ENCODE measurements at regions not wholly inside any gene's neighbourhood (a gene's known extent, or its start where the extent isn't known, plus 50 kb on each side); places are given as distances from the start of the nearest gene placed in this dataset.

DNA sequence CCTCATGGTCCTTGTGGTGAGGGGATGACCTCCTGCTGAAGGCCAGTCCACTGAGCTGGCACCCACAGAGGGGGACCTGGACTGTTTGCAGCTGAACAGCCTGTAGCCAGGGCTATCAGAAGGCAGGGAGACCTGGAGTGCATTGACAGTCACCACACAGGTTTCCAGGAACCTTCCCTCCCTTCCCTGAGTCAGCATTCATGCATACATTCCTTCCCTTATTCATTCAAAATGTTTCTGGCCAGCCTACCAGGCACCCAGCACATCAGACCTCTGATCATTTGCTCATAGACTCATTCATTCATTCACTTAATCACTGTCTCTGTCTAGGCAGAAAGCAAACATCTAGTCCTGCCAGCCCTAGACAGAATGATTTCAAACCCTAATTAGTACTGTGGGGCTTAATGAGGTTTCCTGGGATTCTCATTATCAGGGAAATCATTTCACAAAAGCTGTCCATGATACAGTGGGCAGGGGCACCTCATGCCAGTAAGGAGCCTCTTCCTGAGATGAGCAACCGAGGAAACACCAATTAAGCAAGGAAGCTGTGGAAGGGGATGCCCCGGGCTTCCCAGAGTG lies 110.1 kb upstream of the PPP1R26 start:
- Mint-ChIP-seq H3K36me3 (ENCODE audit: low read depth, unreplicated experiment) (no peaks in the 10 kb centered on the region), H3K27me3 (ENCODE audit: unreplicated experiment) (peaks cover 4% of the 10 kb centered on the region), H3K9me3 (ENCODE audit: unreplicated experiment) (no peaks in the 10 kb centered on the region), H3K4me1 (ENCODE audit: unreplicated experiment) (no peaks in the 10 kb centered on the region), H3K27ac (ENCODE audit: unreplicated experiment) (no peak overlapping the region), H3K4me3 (ENCODE audit: unreplicated experiment) (no peak overlapping the region)
- DNase-seq (ENCODE audit: low spot score): no peak
- TF ChIP-seq, protein P1, sequence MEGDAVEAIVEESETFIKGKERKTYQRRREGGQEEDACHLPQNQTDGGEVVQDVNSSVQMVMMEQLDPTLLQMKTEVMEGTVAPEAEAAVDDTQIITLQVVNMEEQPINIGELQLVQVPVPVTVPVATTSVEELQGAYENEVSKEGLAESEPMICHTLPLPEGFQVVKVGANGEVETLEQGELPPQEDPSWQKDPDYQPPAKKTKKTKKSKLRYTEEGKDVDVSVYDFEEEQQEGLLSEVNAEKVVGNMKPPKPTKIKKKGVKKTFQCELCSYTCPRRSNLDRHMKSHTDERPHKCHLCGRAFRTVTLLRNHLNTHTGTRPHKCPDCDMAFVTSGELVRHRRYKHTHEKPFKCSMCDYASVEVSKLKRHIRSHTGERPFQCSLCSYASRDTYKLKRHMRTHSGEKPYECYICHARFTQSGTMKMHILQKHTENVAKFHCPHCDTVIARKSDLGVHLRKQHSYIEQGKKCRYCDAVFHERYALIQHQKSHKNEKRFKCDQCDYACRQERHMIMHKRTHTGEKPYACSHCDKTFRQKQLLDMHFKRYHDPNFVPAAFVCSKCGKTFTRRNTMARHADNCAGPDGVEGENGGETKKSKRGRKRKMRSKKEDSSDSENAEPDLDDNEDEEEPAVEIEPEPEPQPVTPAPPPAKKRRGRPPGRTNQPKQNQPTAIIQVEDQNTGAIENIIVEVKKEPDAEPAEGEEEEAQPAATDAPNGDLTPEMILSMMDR (IDR thresholded peaks at IDR 0.05; ENCODE audit: unreplicated experiment): no peak

DNA sequence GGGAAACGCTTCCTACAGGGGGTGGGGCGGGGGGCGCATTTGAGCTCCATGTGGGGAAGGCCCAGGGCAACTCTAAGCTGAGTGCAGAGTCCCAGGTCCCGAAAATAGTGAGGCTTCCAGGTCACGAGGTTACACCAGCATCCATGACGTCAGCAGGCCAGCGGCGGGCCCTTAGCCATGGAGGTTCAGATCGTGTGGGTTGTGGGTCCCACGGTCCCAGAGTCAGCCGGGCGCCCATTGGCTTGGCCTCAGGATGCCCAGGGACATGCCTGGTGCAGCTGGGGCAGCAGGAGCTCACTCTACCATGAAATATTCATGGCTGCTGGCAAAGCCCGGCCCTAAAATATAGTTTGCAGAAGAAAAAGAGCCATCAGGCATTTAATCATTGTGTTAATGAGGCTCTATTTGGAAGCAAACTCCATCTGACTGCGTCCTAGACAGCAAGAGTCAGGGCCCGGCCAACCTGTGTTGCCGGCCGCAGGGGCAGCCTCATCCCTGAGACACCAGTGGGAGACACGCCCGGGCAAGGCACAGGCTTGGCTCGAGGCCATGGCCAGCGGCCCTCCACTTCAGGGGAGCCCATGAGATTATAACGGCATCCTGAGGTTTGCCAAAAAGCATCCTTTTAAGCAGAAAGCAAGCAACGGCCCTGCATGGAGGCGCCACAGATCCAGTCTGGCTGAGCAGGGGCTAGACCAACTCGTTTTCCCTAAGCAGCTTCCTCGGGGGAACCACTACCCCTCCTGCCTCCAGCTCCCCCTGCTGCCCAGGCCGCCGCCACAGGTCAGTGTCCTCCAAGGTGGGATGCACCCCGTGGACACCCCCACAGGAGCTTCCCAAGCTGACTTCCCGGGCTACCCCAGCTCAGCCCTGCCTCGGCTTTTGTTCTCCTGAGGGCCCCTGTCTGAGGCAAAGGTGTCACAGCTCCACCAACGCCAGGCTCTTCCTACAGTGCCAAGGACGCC lies 108.9 kb upstream of the PPP1R26 start:
- DNase-seq (ENCODE audit: low spot score): no peak
- Mint-ChIP-seq H3K4me3 (ENCODE audit: unreplicated experiment) (no peak overlapping the region), H3K36me3 (ENCODE audit: low read depth, unreplicated experiment) (no peaks in the 10 kb centered on the region), H3K9me3 (ENCODE audit: unreplicated experiment) (no peaks in the 10 kb centered on the region), H3K27ac (ENCODE audit: unreplicated experiment) (no peak overlapping the region), H3K4me1 (ENCODE audit: unreplicated experiment) (no peaks in the 10 kb centered on the region), H3K27me3 (ENCODE audit: unreplicated experiment) (peaks cover 4% of the 10 kb centered on the region)
- TF ChIP-seq, protein P1 (IDR thresholded peaks at IDR 0.05; ENCODE audit: unreplicated experiment): no peak

DNA sequence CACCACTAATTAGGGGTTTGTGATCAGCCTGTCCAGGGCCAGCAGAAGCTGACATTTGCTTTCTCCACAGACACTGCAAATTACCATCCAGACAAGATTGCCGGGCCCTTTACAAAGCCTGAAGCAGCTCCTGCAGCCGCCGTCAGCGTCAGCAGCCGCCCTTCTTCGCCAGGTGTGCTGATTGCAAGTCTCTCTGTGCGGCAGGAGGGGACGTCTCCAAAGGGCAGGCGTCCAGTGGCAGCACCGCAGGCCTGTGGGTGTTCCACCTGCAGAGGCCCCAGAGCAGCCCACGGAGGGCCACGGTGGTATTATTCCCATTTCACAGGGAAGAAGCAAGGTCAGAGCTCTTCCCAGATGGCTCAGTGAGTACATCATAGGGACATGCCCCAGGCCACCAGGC lies 108.0 kb upstream of the PPP1R26 start:
- H3K36me3 Mint-ChIP-seq (ENCODE audit: low read depth, unreplicated experiment): no peaks in the 10 kb centered on the region

DNA sequence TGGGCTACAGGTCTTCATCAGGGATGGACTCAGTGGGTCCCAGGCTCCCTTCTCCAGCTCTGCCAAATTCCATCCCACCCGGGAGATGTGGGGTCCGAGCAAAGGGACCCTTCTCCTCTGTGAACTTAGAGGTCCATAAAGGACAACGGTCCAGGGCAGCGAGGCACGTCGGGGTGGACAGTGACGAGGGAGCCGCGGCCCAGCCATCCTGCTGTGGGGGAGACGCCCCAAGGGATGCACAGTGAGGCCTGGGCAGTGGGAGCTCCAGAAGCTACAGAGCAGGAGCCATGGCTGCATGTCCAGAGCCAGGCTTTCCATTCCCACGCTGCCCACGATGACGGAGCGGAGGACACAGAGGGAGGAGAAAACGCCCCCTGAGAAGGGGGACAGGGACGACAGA lies 107.5 kb upstream of the PPP1R26 start:
- DNase-seq (ENCODE audit: low spot score): no peak
- no peaks in the 10 kb centered on the region for H3K36me3 Mint-ChIP-seq (ENCODE audit: low read depth, unreplicated experiment)
- no peaks in the 10 kb centered on the region for H3K9me3 Mint-ChIP-seq (ENCODE audit: unreplicated experiment)
- H3K4me1 Mint-ChIP-seq (ENCODE audit: unreplicated experiment): no peaks in the 10 kb centered on the region
- H3K27ac Mint-ChIP-seq (ENCODE audit: unreplicated experiment): no peak overlapping the region
- H3K27me3 Mint-ChIP-seq (ENCODE audit: unreplicated experiment): peaks cover 4% of the 10 kb centered on the region
- TF ChIP-seq, protein P1 (IDR thresholded peaks at IDR 0.05; ENCODE audit: unreplicated experiment): no peak
- H3K4me3 Mint-ChIP-seq (ENCODE audit: unreplicated experiment): no peak overlapping the region

More for the DNA sequence above, 108.0 kb upstream of the PPP1R26 start:
- Mint-ChIP-seq H3K4me1 (ENCODE audit: unreplicated experiment) (no peaks in the 10 kb centered on the region), H3K27ac (ENCODE audit: unreplicated experiment) (no peak overlapping the region), H3K27me3 (ENCODE audit: unreplicated experiment) (peaks cover 4% of the 10 kb centered on the region), H3K4me3 (ENCODE audit: unreplicated experiment) (no peak overlapping the region), H3K9me3 (ENCODE audit: unreplicated experiment) (no peaks in the 10 kb centered on the region)
- TF ChIP-seq, protein P1 (IDR thresholded peaks at IDR 0.05; ENCODE audit: unreplicated experiment): no peak
- no peak for DNase-seq (ENCODE audit: low spot score)

DNA sequence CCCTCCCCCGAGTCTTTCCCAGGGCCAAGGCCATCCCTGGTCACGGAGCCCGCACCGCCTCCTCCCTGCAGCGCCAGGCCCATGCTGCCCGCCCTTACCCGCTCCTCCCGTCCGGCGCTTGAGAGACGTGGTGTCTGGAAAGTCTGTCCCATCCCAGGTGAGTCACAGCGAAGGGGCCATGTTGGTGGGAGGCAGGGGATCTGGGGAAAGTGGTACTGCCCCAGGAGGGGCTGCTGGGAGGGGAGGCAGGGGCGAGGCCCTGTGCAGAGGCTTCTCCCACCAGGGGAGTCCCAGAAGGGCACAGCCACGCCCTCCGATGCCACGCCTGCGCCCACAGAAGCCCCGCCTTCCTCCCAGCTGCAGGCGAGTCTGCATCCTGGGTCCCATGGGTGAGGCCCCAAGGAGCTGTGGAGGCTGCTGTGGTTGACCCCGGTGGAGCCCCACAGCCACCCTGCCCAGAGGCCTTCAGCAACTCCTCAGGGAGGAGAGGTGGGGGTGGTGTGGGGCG lies 107.0 kb upstream of the PPP1R26 start:
- no peaks in the 10 kb centered on the region for H3K4me1 Mint-ChIP-seq (ENCODE audit: unreplicated experiment)
- no peaks in the 10 kb centered on the region for H3K9me3 Mint-ChIP-seq (ENCODE audit: unreplicated experiment)
- no peak overlapping the region for H3K4me3 Mint-ChIP-seq (ENCODE audit: unreplicated experiment)
- no peak for DNase-seq (ENCODE audit: low spot score)
- H3K36me3 Mint-ChIP-seq (ENCODE audit: low read depth, unreplicated experiment): no peaks in the 10 kb centered on the region
- no peak overlapping the region for H3K27ac Mint-ChIP-seq (ENCODE audit: unreplicated experiment)
- H3K27me3 Mint-ChIP-seq (ENCODE audit: unreplicated experiment): peaks cover 4% of the 10 kb centered on the region
- TF ChIP-seq, protein P1 (IDR thresholded peaks at IDR 0.05; ENCODE audit: unreplicated experiment): no peak
